Coronary artery (tissue), 2 donors: ENCODE measurements at regions not wholly inside any gene's neighbourhood (a gene's known extent, or its start where the extent isn't known, plus 50 kb on each side); places are given as distances from the start of the nearest gene placed in this dataset.

ENCODE experiments used
- DNase-seq: peaks from one replicate; pipeline ENCODE4 v3.0.0-alpha.2; 2017; ENCODE audit warnings: low spot score
- H3K27ac ChIP-seq, 2 donors: fragments of 200-600 bp; sonication (generic); one replicate each; pipeline ENCODE4 v1.5.1; 2016 to 2019
- H3K4me3 ChIP-seq: fragments of 200-600 bp; sonication (generic); 2 replicates; pipeline ENCODE4 v1.5.1; 2016; ENCODE audit warnings: mild to moderate bottlenecking, moderate library complexity
- TF ChIP-seq, protein P1 (sequence below): fragments of 200-600 bp; sonication (generic); IDR thresholded peaks from one replicate; pipeline ENCODE4 v1.5.1; 2019; ENCODE audit warnings: antibody characterized with exemption

DNA sequence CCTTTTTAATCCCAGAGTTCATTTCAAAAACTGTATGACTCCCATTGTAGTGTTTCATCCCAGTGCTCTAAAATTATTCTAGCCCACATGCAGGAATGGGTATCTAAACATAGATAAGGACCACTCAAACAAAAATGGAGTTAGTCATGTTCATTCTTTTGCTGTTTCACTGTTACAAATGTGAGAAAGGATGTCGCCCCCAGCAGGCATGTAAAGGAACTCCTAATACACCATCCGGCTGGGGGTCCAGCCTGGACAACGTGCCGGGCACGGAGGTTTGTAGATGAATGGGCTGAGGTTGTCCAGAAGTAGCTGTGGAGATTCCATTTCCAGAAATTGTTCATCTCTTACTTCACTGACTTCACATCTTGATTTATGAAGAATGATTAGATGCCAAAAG is 101.9 kb upstream of the RAB12 start:
- no peak overlapping the region for H3K27ac ChIP-seq
- TF ChIP-seq, protein P1, sequence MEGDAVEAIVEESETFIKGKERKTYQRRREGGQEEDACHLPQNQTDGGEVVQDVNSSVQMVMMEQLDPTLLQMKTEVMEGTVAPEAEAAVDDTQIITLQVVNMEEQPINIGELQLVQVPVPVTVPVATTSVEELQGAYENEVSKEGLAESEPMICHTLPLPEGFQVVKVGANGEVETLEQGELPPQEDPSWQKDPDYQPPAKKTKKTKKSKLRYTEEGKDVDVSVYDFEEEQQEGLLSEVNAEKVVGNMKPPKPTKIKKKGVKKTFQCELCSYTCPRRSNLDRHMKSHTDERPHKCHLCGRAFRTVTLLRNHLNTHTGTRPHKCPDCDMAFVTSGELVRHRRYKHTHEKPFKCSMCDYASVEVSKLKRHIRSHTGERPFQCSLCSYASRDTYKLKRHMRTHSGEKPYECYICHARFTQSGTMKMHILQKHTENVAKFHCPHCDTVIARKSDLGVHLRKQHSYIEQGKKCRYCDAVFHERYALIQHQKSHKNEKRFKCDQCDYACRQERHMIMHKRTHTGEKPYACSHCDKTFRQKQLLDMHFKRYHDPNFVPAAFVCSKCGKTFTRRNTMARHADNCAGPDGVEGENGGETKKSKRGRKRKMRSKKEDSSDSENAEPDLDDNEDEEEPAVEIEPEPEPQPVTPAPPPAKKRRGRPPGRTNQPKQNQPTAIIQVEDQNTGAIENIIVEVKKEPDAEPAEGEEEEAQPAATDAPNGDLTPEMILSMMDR, result no peak
- DNase-seq, result peak; percentile 50
- no peak overlapping the region for H3K4me3 ChIP-seq

DNA sequence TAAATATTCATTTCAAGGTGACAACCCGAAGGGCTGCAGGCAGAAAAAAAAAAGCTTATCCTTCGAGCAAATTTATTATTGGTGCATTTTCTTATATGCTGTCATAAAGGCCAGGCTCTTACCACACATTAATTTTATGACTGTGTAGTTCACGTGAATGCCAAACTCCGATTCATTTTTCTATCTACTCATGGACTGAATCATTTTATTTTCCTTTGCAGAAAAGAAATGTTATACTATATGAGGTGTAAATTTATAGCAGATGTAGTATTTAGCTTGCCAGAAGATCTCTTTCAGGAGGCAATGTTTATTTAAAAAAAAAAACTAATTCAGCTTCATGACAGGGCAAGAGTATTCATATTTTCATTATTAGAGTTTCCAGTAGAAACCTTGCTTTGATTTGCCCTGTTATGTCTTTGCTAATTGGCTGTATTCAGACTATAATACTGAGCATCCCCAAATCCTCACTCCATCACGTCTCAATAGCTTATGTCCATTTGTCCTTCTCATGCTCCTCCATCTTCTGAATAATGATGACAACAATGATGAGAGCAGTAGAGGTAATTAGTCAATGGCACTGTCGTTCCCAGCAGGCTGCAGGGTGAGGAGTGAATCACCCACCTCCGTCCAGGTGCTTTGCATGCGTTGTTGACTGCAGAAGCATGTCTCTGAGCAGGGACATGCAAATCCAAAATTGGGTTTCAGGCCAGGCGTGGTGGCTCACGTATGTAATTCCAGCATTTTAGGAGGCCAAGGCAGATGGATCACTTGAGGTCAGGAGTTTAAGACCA is 101.1 kb upstream of the RAB12 start:
- Histone ChIP-seq H3K27ac (no peak overlapping the region), H3K4me3 (no peak overlapping the region)
- DNase-seq, result no peak
- TF ChIP-seq, protein P1, result no peak

DNA sequence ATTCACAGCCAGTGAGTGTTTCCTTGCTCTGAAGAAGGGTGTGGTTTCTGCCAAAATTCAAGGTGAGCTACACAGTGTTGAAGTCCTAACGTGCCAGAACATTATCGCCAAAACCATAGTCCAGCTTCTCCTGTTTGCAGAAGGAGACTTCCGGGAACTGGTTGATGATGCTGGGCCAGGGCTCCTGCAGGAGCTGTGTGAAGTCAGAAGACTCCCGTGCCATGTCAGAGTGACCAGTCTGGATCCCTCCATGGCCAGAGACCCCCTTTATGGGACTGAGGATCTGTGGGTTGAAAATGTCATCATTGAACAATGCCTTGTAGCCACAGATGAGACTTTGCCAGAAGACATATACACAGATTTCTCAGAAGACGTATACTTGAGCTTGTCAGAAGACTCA is 96.0 kb upstream of the RAB12 start:
- Histone ChIP-seq H3K27ac (no peak overlapping the region), H3K4me3 (no peak overlapping the region)
- TF ChIP-seq, protein P1, result no peak
- DNase-seq, result no peak

DNA sequence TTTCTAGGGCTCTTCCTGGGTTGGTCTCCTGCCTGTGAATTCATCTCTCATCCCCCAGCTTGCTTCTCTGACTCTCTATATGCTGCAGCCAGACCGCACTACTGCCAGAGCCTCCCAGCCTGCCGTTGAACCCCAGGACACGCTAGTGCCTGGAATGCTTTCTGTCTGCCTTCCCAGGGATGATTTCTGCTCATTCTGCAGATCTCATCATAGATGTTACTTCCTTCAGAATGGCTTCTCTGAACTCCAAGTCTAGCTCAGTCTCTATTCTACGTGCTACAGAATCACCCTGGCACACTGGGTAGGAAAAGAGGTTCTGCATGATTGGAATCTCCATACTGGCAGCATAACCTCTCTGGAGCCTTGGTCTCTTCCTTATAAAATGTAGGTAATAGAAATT is 94.8 kb upstream of the RAB12 start:
- DNase-seq, result no peak
- TF ChIP-seq, protein P1, result no peak

DNA sequence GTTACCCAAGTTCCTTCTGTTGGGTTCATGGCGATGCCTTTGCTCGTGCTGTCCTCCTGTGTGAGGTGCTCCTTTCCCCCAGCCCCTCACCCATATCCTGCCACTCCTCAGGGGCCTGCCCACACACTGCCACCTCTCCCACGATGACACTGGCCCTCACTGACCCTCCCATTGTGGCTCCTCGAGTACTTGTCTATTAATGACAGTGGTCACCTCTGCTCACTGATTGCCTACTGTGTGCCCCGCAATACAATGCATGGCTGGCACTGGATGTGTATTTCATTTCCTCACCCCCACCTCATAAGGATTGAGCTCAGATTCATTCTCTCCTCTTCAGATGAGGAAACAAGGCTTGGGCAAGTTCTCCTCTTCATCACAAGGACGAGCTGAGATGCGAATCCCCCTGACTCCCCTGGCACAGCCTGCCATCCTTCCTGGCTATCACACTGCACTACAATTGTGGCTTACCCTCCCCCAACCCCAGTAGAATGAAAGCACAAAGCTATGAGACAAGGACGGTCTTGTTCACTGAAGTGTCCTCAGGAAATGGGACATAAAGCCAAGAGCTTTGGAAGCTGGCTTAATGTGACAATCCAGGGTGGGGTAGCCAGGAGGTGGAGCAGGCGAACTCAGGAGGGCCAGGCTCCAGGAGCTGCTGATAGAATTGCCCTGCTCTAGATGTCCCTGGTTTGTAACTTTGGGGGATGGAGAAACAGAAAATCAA is 93.9 kb upstream of the RAB12 start:
- no peak overlapping the region for H3K27ac ChIP-seq
- TF ChIP-seq, protein P1, result no peak
- no peak for DNase-seq
- no peak overlapping the region for H3K4me3 ChIP-seq

More for the DNA sequence above, 94.8 kb upstream of the RAB12 start:
- no peak overlapping the region for H3K4me3 ChIP-seq
- H3K27ac ChIP-seq, result no peak overlapping the region

DNA sequence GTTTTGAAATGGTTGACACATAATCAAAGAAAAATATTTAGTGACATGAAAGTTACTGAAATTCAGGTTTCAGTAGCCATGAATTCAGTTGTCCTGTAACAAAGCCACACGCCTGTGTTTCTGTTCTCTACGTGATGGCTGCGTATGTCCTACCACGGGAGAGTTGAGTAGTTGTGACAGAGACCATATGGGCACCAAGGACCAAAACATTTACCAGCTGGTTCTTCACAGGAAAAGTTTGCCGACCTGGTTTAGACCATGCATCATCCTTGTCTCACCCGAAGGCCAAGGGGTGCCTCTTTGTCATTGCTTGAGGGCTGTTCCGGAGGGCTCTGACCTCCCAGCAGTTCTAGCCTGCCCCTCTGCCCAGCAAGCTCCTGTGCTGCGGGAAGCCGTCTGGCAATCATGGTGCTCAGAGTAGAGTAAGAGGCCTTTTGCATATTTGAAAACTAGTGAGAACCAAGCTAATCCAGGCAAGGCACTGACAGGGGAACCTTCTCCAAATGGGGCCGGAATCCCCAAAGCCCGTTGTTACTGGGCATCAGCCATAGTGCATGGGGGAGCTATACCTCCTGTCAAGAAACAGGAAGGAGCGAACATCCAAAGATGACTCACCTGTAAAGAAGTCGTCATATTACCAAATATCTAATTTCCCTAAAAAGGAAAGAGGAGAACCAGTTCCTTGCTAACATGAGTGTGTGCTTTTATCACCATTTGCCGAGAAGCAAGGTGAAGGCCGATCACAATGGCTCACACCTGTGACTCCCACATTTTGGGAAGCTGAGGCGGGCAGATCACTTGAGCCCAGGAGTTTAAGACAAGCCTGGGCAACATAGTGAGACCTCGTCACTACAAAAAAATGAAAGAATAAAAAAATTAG is 92.6 kb upstream of the RAB12 start:
- TF ChIP-seq, protein P1, result no peak
- Histone ChIP-seq H3K27ac (no peak overlapping the region), H3K4me3 (no peak overlapping the region)
- no peak for DNase-seq
